Peyer's patch (tissue), 4 donors: ENCODE measurements at regions not wholly inside any gene's neighbourhood (a gene's known extent, or its start where the extent isn't known, plus 50 kb on each side); places are given as distances from the start of the nearest gene placed in this dataset.
"Not testable (repeated sequence)": the region's sequence is repeated elsewhere in the genome, so short reads cannot be mapped to it uniquely, and the experiment has no call there.

Source experiments
- DNase-seq, 3 donors: peaks; one replicate each; pipeline ENCODE4 v3.0.0-alpha.2; 2017 to 2019
- H3K27ac ChIP-seq, 4 donors: fragments of 200-600 bp; sonication (generic); one replicate each; pipeline ENCODE4 v1.5.1; 2016 to 2019
- H3K27me3 ChIP-seq, 2 donors: fragments of 200-600 bp; sonication (generic); one replicate each; pipeline ENCODE4 v1.5.1; 2019
- H3K36me3 ChIP-seq, 3 donors: fragments of 200-600 bp; sonication (generic); one replicate each; pipeline ENCODE4 v1.5.1; 2016 to 2019
- H3K4me1 ChIP-seq, 4 donors: fragments of 200-600 bp; sonication (generic); one replicate each; pipeline ENCODE4 v1.5.1; 2016 to 2019
- H3K4me3 ChIP-seq, 4 donors: fragments of 200-600 bp; sonication (generic); 1 replicate in 3 of 4; 2 replicates in 1 of 4; pipeline ENCODE4 v1.5.1; 2016 to 2019; ENCODE audit warnings: mild to moderate bottlenecking in 1 of 4
- H3K9me3 ChIP-seq, 4 donors: fragments of 200-600 bp; sonication (generic); one replicate each; pipeline ENCODE4 v1.5.1; 2016 to 2019; ENCODE audit warnings: mild to moderate bottlenecking in 1 of 4
- POLR2A ChIP-seq, 2 donors: fragments of 450-650 bp; IDR thresholded peaks; one replicate each; pipeline ENCODE4 v1.5.1; 2017; ENCODE audit warnings: antibody characterized with exemption in 2 of 2, mild to moderate bottlenecking in 2 of 2, moderate library complexity in 2 of 2
- small RNA-seq, 2 donors: library from RNA; depleted of rRNA; stranded (forward); fragments of <200 nt; gene quantifications; one replicate each; pipeline ENCODE3, GENCODE V24; 2016
- TF ChIP-seq, protein P1 (sequence below), 6 experiments: fragments of 450-650 bp in 4 of 6; fragments of 200-600 bp in 2 of 6; sonication (generic) in 1 of 6; IDR thresholded peaks; one replicate each; pipeline ENCODE4 v1.5.1; 2017 to 2019; ENCODE audit warnings: antibody characterized with exemption in 6 of 6, mild to moderate bottlenecking in 3 of 6, moderate library complexity in 1 of 6

DNA sequence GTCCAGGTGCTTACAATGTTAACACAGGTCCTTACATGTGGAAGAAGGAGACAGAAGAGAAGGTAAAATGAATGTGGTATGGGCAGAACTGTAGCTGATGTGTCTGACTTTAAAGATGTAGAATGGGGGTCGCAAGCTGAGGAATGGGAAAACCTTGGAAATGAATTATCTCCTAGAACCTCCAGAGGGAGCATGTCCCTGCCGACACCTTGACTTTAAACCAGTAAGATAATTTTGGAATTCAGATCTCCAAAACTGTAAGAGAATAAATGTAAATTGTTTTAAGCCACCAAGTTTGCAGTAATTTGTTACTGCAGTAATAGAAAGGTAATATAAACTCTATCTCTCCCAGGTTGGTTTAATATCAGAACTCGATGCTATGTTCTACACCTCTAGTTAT is 80.1 kb upstream of the ALG10 start:
- Histone ChIP-seq H3K4me1 (no peaks in the 10 kb centered on the region), H3K36me3 (no peaks in the 10 kb centered on the region), H3K9me3 (no peaks in the 10 kb centered on the region), H3K27ac (no peak overlapping the region), H3K4me3 (no peak overlapping the region), H3K27me3 (no peaks in the 10 kb centered on the region)
- TF ChIP-seq POLR2A (IDR thresholded peaks at IDR 0.05), result no peak
- TF ChIP-seq, protein P1, sequence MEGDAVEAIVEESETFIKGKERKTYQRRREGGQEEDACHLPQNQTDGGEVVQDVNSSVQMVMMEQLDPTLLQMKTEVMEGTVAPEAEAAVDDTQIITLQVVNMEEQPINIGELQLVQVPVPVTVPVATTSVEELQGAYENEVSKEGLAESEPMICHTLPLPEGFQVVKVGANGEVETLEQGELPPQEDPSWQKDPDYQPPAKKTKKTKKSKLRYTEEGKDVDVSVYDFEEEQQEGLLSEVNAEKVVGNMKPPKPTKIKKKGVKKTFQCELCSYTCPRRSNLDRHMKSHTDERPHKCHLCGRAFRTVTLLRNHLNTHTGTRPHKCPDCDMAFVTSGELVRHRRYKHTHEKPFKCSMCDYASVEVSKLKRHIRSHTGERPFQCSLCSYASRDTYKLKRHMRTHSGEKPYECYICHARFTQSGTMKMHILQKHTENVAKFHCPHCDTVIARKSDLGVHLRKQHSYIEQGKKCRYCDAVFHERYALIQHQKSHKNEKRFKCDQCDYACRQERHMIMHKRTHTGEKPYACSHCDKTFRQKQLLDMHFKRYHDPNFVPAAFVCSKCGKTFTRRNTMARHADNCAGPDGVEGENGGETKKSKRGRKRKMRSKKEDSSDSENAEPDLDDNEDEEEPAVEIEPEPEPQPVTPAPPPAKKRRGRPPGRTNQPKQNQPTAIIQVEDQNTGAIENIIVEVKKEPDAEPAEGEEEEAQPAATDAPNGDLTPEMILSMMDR (IDR thresholded peaks at IDR 0.05), result no peak
- no peak for DNase-seq

DNA sequence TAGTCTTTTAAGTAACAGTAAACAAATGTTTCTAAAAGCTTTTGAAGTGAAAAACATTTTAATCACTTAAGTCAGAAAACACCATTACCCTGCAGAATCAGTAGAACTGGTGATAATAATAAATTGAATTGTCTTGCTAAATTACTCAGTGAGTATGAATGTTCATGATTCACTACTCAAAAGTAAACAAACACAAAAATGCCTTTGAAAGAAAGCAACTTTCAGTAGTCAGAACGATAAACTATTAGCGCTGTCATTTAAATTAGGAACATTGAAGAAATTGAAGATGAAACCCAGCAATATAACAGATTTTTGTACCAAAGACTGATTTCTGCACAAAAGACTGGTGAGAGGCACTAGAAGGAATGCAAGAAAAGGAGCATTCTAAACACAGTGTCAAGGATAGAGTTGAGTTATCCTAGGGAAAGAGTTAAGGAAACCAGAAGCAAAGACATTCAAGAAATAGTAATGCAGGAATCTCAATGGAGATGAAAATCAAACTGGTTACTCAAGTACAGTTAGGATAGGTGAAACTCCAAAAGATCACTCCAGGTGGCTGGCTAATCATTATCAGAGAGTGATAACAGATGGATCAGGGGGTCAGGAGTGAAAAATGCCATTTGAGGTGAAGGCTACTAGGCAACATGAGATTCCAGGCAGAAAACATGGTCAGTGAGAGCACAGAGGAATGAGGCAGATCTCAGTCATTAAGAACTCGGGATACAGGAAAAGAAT is 77.4 kb upstream of the ALG10 start:
- no peaks in the 10 kb centered on the region for H3K27me3 ChIP-seq
- H3K27ac ChIP-seq, result no peak overlapping the region
- no peak for DNase-seq
- no peaks in the 10 kb centered on the region for H3K36me3 ChIP-seq
- H3K9me3 ChIP-seq, result peaks cover 0 to 7% (median 2%) of the 10 kb centered on the region in 4 donors
- TF ChIP-seq, protein P1 (IDR thresholded peaks at IDR 0.05), result no peak
- TF ChIP-seq POLR2A (IDR thresholded peaks at IDR 0.05), result no peak
- no peaks in the 10 kb centered on the region for H3K4me1 ChIP-seq
- no peak overlapping the region for H3K4me3 ChIP-seq

DNA sequence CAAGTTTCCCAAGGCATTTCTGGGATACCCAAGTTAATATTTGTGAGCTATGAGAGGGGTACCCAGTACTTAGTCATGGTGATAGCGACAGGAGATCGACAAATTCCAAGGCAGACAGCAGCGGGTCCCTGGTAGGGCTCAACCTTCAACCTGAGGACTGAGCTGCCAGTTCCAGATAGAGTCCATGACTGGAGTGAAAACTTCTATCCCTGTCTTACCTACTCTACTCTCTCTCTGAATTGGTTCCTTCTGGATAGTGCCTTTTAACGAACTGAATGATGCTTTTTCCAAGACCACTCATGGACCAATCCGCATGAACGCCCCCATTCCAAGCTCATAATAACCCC is 76.9 kb upstream of the ALG10 start:
- H3K9me3 ChIP-seq, result peaks cover 0 to 10% (median 2%) of the 10 kb centered on the region in 4 donors
- no peak overlapping the region for H3K27ac ChIP-seq
- no peak for DNase-seq
- no peak overlapping the region for H3K4me3 ChIP-seq
- H3K4me1 ChIP-seq, result no peaks in the 10 kb centered on the region
- H3K27me3 ChIP-seq, result no peaks in the 10 kb centered on the region
- no peak for TF ChIP-seq POLR2A (IDR thresholded peaks at IDR 0.05)
- TF ChIP-seq, protein P1 (IDR thresholded peaks at IDR 0.05), result no peak
- no peaks in the 10 kb centered on the region for H3K36me3 ChIP-seq

DNA sequence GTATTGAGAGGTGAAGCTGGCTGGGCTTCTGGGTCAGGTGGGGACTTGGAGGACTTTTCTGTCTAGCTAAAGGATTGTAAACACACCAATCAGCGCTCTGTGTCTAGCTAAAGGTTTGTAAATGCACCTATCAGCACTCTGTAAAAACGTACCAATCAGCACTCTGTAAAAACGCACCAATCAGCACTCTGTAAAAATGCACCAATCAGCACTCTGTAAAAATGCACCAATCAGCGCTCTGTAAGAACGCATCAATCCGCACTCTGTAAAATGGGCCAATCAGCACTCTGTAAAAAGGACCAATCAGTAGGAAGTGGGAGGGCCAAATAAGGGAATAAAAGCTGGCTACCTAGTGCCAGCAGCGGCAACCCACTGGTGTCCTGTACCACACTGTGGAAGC is 56.1 kb upstream of the ALG10 start:
- DNase-seq, H3K4me3 ChIP-seq, H3K27ac ChIP-seq, H3K4me1 ChIP-seq, H3K9me3 ChIP-seq, H3K27me3 ChIP-seq, H3K36me3 ChIP-seq: not testable (repeated sequence)

DNA sequence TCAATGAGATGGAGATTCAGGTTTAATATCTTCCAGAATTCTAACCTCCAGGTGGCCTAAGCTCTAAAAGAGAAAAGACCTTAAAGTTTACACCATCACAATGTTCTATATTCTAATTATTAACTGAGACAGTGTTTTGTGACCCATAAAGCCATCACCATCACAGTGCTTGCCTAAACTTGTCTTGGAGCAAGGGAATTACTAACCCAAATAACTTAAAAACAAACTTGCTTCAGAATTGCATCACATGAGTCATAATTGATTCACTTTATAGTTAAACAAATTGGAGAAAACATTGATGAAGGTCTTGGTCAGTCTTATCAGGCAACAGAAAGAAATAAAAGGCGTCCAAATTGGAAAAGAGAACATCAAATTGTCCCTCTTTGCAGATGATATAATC is 54.5 kb upstream of the ALG10 start:
- H3K9me3 ChIP-seq, result peaks cover 0 to 4% (median 0%) of the 10 kb centered on the region in 4 donors
- no peak for TF ChIP-seq POLR2A (IDR thresholded peaks at IDR 0.05)
- TF ChIP-seq, protein P1 (IDR thresholded peaks at IDR 0.05), result no peak
- no peak for DNase-seq

More for the DNA sequence above, 54.5 kb upstream of the ALG10 start:
- H3K27ac ChIP-seq, result no peak overlapping the region
- no peak overlapping the region for H3K4me3 ChIP-seq
- H3K4me1 ChIP-seq, result no peaks in the 10 kb centered on the region
- H3K36me3 ChIP-seq, result no peaks in the 10 kb centered on the region
- no peaks in the 10 kb centered on the region for H3K27me3 ChIP-seq

Small RNA genes in the stretch of these regions (small RNA-seq; reads per million reads assigned to genes)
- gene RNU6-400P (0 reads per million in 2 donors), gene RNU6-472P (0 reads per million in 2 donors)
